HL-60 (cell line): ENCODE measurements at regions not wholly inside any gene's neighbourhood (a gene's known extent, or its start where the extent isn't known, plus 50 kb on each side); places are given as distances from the start of the nearest gene placed in this dataset.

ENCODE experiments used
- DNase-seq, 2 experiments: peaks; one replicate each; pipeline ENCODE4 v3.0.0-alpha.2; 2010 to 2020; ENCODE audit warnings: low read depth in 1 of 2, low spot score in 1 of 2
- H3K27ac ChIP-seq: fragments of 250-450 bp; sonication (Bioruptor Pico); replicated peaks from 2 replicates; pipeline ENCODE4 v1.5.1; 2020; ENCODE audit warnings: mild to moderate bottlenecking, moderate library complexity
- H3K27me3 ChIP-seq: fragments of 250-450 bp; sonication (Bioruptor Pico); 2 replicates; pipeline ENCODE4 v1.5.1; 2021; ENCODE audit warnings: mild to moderate bottlenecking, moderate library complexity; ENCODE audit not compliant: insufficient read depth, poor library complexity, severe bottlenecking
- H3K4me3 ChIP-seq: replicated peaks from 2 replicates; pipeline ENCODE4 v1.5.1; 2011; ENCODE audit warnings: mild to moderate bottlenecking, control low read depth, low read length; ENCODE audit not compliant: insufficient read depth
- GABPA ChIP-seq: IDR thresholded peaks from 2 replicates; pipeline ENCODE4 v1.6.1; 2012; ENCODE audit warnings: low read depth
- POLR2AphosphoS5 ChIP-seq: IDR thresholded peaks from 2 replicates; pipeline ENCODE4 v1.6.1; 2012; ENCODE audit warnings: low read depth
- REST ChIP-seq: IDR thresholded peaks from 2 replicates; pipeline ENCODE4 v1.6.1; 2012; ENCODE audit warnings: low read depth; ENCODE audit not compliant: insufficient replicate concordance
- SPI1 ChIP-seq: IDR thresholded peaks from 2 replicates; pipeline ENCODE4 v1.6.1; 2012; ENCODE audit warnings: low read depth, mild to moderate bottlenecking, borderline replicate concordance
- TF ChIP-seq, protein P1 (sequence below): IDR thresholded peaks from one replicate; pipeline ENCODE4 v1.5.1; 2011; ENCODE audit warnings: low read length, control low read depth, inconsistent platforms; ENCODE audit not compliant: insufficient read depth

- no peak for TF ChIP-seq GABPA
- no peak for TF ChIP-seq REST
- TF ChIP-seq, protein P1, sequence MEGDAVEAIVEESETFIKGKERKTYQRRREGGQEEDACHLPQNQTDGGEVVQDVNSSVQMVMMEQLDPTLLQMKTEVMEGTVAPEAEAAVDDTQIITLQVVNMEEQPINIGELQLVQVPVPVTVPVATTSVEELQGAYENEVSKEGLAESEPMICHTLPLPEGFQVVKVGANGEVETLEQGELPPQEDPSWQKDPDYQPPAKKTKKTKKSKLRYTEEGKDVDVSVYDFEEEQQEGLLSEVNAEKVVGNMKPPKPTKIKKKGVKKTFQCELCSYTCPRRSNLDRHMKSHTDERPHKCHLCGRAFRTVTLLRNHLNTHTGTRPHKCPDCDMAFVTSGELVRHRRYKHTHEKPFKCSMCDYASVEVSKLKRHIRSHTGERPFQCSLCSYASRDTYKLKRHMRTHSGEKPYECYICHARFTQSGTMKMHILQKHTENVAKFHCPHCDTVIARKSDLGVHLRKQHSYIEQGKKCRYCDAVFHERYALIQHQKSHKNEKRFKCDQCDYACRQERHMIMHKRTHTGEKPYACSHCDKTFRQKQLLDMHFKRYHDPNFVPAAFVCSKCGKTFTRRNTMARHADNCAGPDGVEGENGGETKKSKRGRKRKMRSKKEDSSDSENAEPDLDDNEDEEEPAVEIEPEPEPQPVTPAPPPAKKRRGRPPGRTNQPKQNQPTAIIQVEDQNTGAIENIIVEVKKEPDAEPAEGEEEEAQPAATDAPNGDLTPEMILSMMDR, result no peak
- no peak for TF ChIP-seq POLR2AphosphoS5
- TF ChIP-seq SPI1, result no peak
- DNase-seq, result no peak
- no peak overlapping the region for H3K4me3 ChIP-seq
- H3K27me3 ChIP-seq, result no peaks in the 10 kb centered on the region
- no peak overlapping the region for H3K27ac ChIP-seq
Measured at GRCh38 chr2:116718451-116718850, 1096.0 kb upstream of the DDX18 start.

DNA sequence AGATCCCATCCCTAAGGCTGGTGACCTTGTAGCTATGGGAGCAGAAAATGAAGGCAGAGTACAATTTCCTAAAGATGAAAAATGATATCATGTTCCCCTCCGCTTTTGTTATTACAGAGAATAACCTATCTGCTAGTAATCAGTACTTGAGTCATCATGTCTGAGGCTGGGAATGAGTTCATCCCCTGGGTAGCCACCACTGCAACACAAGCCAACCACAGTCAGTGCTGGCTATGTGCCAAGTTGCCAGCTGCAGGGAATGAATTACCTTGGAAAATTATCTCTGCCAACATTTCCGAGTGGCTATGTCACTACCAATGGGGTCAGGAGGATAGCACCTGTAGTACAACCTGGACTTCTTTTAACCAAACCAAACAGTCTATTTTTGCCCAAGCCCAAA, 1094.7 kb upstream of the DDX18 start:
- no peak for DNase-seq
- no peak for TF ChIP-seq SPI1
- no peak for TF ChIP-seq POLR2AphosphoS5
- no peak for TF ChIP-seq REST
- no peak for TF ChIP-seq GABPA
- TF ChIP-seq, protein P1, result no peak

GRCh38 chr2:116724550-116724949, 1089.9 kb upstream of the DDX18 start:
- Histone ChIP-seq H3K27me3 (no peaks in the 10 kb centered on the region), H3K4me3 (no peak overlapping the region), H3K27ac (no peak overlapping the region)
- no peak for DNase-seq
- TF ChIP-seq SPI1 (no peak), POLR2AphosphoS5 (no peak), GABPA (no peak), REST (no peak)
- TF ChIP-seq, protein P1, result no peak

More for the DNA sequence above, 1094.7 kb upstream of the DDX18 start:
- no peaks in the 10 kb centered on the region for H3K27me3 ChIP-seq
- no peak overlapping the region for H3K27ac ChIP-seq
- H3K4me3 ChIP-seq, result no peak overlapping the region
